HepG2 (cell line): ENCODE measurements at regions not wholly inside any gene's neighbourhood (a gene's known extent, or its start where the extent isn't known, plus 50 kb on each side); places are given as distances from the start of the nearest gene placed in this dataset.
A peak's percentile ranks its signal among the peaks of the same experiment; 100 is the strongest.

ENCODE experiments used
- ATAC-seq: fragments of 200-7000 bp; cut with Tn5 transposase; 3 replicates; pipeline ENCODE4 v1.9.1; 2020; ENCODE audit warnings: mild to moderate bottlenecking, moderate library complexity
- BruUV-seq: library from RNA; stranded (reverse); fragments of 400-500 nt; replicated peaks from 2 replicates; lab custom pipeline; 2021; lab: Mats Ljungman, UMichigan
- CTCF ChIA-PET: fragments of 300-600 bp; formaldehyde crosslinking; extraction: SDS; loops from one replicate; lab custom pipeline; 2021; ENCODE audit warnings: low total read pairs, inconsistent platforms, low intra/inter-chr PET ratio; lab: Yijun Ruan, JAX
- POLR2A ChIA-PET: fragments of 350-600 bp; sonication (Branson Sonifier 250); formaldehyde crosslinking; loops from one replicate; lab custom pipeline; 2020; ENCODE audit warnings: antibody characterized with exemption, inconsistent platforms; lab: Yijun Ruan, JAX
- DNase-seq: peaks from one replicate; pipeline ENCODE4 v3.0.0-alpha.2; 2015; ENCODE audit warnings: low spot score
- FAIRE-seq: peaks from 3 replicates; lab custom pipeline; 2011; peaks lifted over from hg19 to GRCh38; lab: Jason Lieb, UNC
- H2AFZ ChIP-seq: one replicate; pipeline ENCODE4 v1.6.1; 2011; ENCODE audit warnings: low read length, inconsistent platforms
- H3K27ac ChIP-seq: fragments of 300-600 bp; 3 replicates; pipeline ENCODE4 v1.8.0; 2011; ENCODE audit warnings: mixed run types, mild to moderate bottlenecking, mixed read lengths, low read length, inconsistent platforms; ENCODE audit not compliant: insufficient read depth; ENCODE audit errors: extremely low read length
- H3K27me3 ChIP-seq, 2 experiments: fragments of 200-600 bp in 1 of 2; 2 replicates in 1 of 2; 3 replicates in 1 of 2; pipeline versions ENCODE4 v1.6.0 to v1.8.0; 2011; ENCODE audit warnings: low read length in 2 of 2, mild to moderate bottlenecking in 2 of 2, moderate library complexity in 2 of 2, inconsistent platforms in 1 of 2; ENCODE audit not compliant: insufficient read depth in 2 of 2, control insufficient read depth in 1 of 2
- H3K36me3 ChIP-seq, 2 experiments: fragments of 200-600 bp in 1 of 2; replicated peaks in 1 of 2; 2 replicates in 1 of 2; 3 replicates in 1 of 2; pipeline versions ENCODE4 v1.5.1 to v1.8.0; 2011; ENCODE audit warnings: low read length in 2 of 2, inconsistent platforms in 1 of 2; ENCODE audit not compliant: insufficient read depth in 2 of 2, control insufficient read depth in 1 of 2
- H3K4me1 ChIP-seq: 2 replicates; pipeline ENCODE4 v1.5.1; 2012; ENCODE audit warnings: low read length, inconsistent platforms; ENCODE audit not compliant: insufficient read depth
- H3K4me2 ChIP-seq: 2 replicates; pipeline ENCODE4 v1.6.0; 2011; ENCODE audit warnings: low read depth, low read length, inconsistent platforms
- H3K4me3 ChIP-seq, 3 experiments: fragments of 200-600 bp in 1 of 3; sonication (generic), shearing (Covaris generic) in 1 of 3; replicated peaks in 1 of 3; 2 replicates each; pipeline ENCODE4 v1.5.1; 2011 to 2016; ENCODE audit warnings: low read length in 3 of 3, inconsistent platforms in 2 of 3, low read depth in 2 of 3, mild to moderate bottlenecking in 2 of 3, control low read depth in 1 of 3, mixed read lengths in 1 of 3; ENCODE audit not compliant: insufficient read depth in 1 of 3
- H3K79me2 ChIP-seq: one replicate; pipeline ENCODE4 v1.6.1; 2011; ENCODE audit warnings: low read length, inconsistent platforms; ENCODE audit not compliant: insufficient read depth
- H3K9ac ChIP-seq: 2 replicates; pipeline ENCODE4 v1.6.0; 2011; ENCODE audit warnings: mild to moderate bottlenecking, low read depth, low read length, inconsistent platforms; ENCODE audit not compliant: insufficient read depth
- H3K9me3 ChIP-seq: 2 replicates; pipeline ENCODE4 v1.5.1; 2012; ENCODE audit warnings: mild to moderate bottlenecking, low read length
- H4K20me1 ChIP-seq: 2 replicates; pipeline ENCODE4 v1.6.0; 2011; ENCODE audit warnings: inconsistent platforms, mild to moderate bottlenecking, low read length, moderate library complexity; ENCODE audit not compliant: insufficient read depth
- ATF3 ChIP-seq: sonication (generic); formaldehyde crosslinking; IDR thresholded peaks from 2 replicates; pipeline ENCODE4 v1.4.0; 2020; ENCODE audit warnings: missing genetic modification reagents
- ATF7 ChIP-seq, 2 experiments: fragments of 450-650 bp in 1 of 2; sonication (generic) in 1 of 2; formaldehyde crosslinking in 1 of 2; IDR thresholded peaks; 2 replicates each; pipeline versions ENCODE4 v1.4.0 to v1.6.1; 2016 to 2020; ENCODE audit warnings: antibody characterized with exemption in 1 of 2, mild to moderate bottlenecking in 1 of 2, missing genetic modification reagents in 1 of 2
- CAMTA2 ChIP-seq: sonication (generic); formaldehyde crosslinking; IDR thresholded peaks from 2 replicates; pipeline ENCODE4 v1.4.0; 2020; ENCODE audit warnings: mild to moderate bottlenecking, missing genetic modification reagents, borderline replicate concordance
- ETV6 ChIP-seq: sonication (generic); formaldehyde crosslinking; conservative IDR thresholded peaks from 2 replicates; pipeline ENCODE4 v1.4.0; 2020; ENCODE audit warnings: missing genetic modification reagents
- GPN1 ChIP-seq: sonication (generic); formaldehyde crosslinking; IDR thresholded peaks from 2 replicates; pipeline ENCODE4 v1.5.1; 2020; ENCODE audit warnings: missing genetic modification reagents, borderline replicate concordance
- HMG20B ChIP-seq: conservative IDR thresholded peaks from 2 replicates; pipeline ENCODE4 v1.6.1; 2016; ENCODE audit warnings: missing genetic modification reagents, missing compliant biosample characterization
- KLF16 ChIP-seq, 2 experiments: sonication (generic) in 1 of 2; formaldehyde crosslinking in 1 of 2; IDR thresholded peaks; 2 replicates each; pipeline versions ENCODE4 v1.6.1 to v1.8.0; 2016 to 2023; ENCODE audit warnings: missing genetic modification reagents in 2 of 2, missing compliant biosample characterization in 1 of 2
- PRMT3 ChIP-seq: sonication (generic); formaldehyde crosslinking; IDR thresholded peaks from 2 replicates; pipeline ENCODE4 v1.8.1; 2022; ENCODE audit warnings: low read depth, mild to moderate bottlenecking, moderate library complexity, missing genetic modification reagents, borderline replicate concordance
- ZC3H13 ChIP-seq: sonication (generic); formaldehyde crosslinking; IDR thresholded peaks from 2 replicates; pipeline ENCODE4 v1.8.1; 2023; ENCODE audit warnings: mild to moderate bottlenecking, missing genetic modification reagents, moderate library complexity
- ZFX ChIP-seq: sonication (generic); formaldehyde crosslinking; IDR thresholded peaks from 2 replicates; pipeline ENCODE4 v1.4.0; 2020; ENCODE audit warnings: mild to moderate bottlenecking, low read depth, missing genetic modification reagents, moderate library complexity
- ZNF101 ChIP-seq: sonication (generic); formaldehyde crosslinking; IDR thresholded peaks from 2 replicates; pipeline ENCODE4 v1.4.0; 2020; ENCODE audit warnings: mild to moderate bottlenecking, low read depth, missing genetic modification reagents, borderline replicate concordance
- ZNF20 ChIP-seq: sonication (generic); formaldehyde crosslinking; IDR thresholded peaks from 2 replicates; pipeline ENCODE4 v1.4.0; 2020; ENCODE audit warnings: mild to moderate bottlenecking, moderate library complexity, missing genetic modification reagents
- ZNF24 ChIP-seq: fragments of 450-650 bp; IDR thresholded peaks from 2 replicates; pipeline ENCODE4 v1.6.1; 2017; ENCODE audit warnings: antibody characterized with exemption, mild to moderate bottlenecking
- ZNF382 ChIP-seq: sonication (generic); formaldehyde crosslinking; IDR thresholded peaks from 2 replicates; pipeline ENCODE4 v1.5.0; 2020; ENCODE audit warnings: missing genetic modification reagents, mild to moderate bottlenecking, borderline replicate concordance
- ZNF562 ChIP-seq: sonication (generic); formaldehyde crosslinking; IDR thresholded peaks from 2 replicates; pipeline ENCODE4 v1.8.0; 2022; ENCODE audit warnings: missing genetic modification reagents, borderline replicate concordance
- ZNF768 ChIP-seq: sonication (generic); formaldehyde crosslinking; IDR thresholded peaks from 2 replicates; pipeline ENCODE4 v1.4.0; 2020; ENCODE audit warnings: missing genetic modification reagents
- ZNF878 ChIP-seq: sonication (generic); formaldehyde crosslinking; IDR thresholded peaks from 2 replicates; pipeline ENCODE4 v1.8.1; 2023; ENCODE audit warnings: mild to moderate bottlenecking, missing genetic modification reagents, moderate library complexity
- ZNF883 ChIP-seq: sonication (generic); formaldehyde crosslinking; IDR thresholded peaks from 2 replicates; pipeline ENCODE4 v1.5.1; 2020; ENCODE audit warnings: mild to moderate bottlenecking, missing genetic modification reagents; ENCODE audit errors: not compliant biosample characterization
- whole genome bisulfite sequencing: methylation state at CpG from one replicate; pipeline ENCODE4 v1.1.6; 2017; ENCODE audit warnings: low lambda C conversion rate; 5-methylcytosine and 5-hydroxymethylcytosine counted together
- in situ Hi-C: cut with HindIII; loops from 2 replicates; pipeline ENCODE4 v1.10.0; 2017; ENCODE audit warnings: low pct_unique_long_range_greater_than_20kb; ENCODE audit not compliant: extremely low pct_ligation_motif_present
- intact Hi-C: fragments of 100-400 bp; cut with micrococcal nuclease; formaldehyde crosslinking; loops from one replicate; pipeline ENCODE4 v1.10.0; 2022; ENCODE audit not compliant: unreplicated experiment

- no peak overlapping the region for H3K4me3 ChIP-seq
- H3K27me3 ChIP-seq = peaks cover 4 to 5% of the 10 kb centered on the region in 2 experiments; a peak in 1 of 5 replicates
- ATAC-seq (no peak), FAIRE-seq (no peak), DNase-seq (no peak)
- intact Hi-C loops (no loop called here), in situ Hi-C loops (no loop called here)
- BruUV-seq = no TSS peak
- no peaks in the 10 kb centered on the region for H3K4me1 ChIP-seq
- no peaks in the 10 kb centered on the region for H4K20me1 ChIP-seq
- H3K27ac ChIP-seq = no peak overlapping the region
- H3K4me2 ChIP-seq = no peak overlapping the region
- no peaks in the 10 kb centered on the region for H3K9me3 ChIP-seq
- H3K36me3 ChIP-seq = no peaks in the 10 kb centered on the region
- TF ChIP-seq ZNF562 = no peak
- TF ChIP-seq ZNF878 = no peak
- TF ChIP-seq ATF3 (CRISPR knock-in tag) = no peak
- TF ChIP-seq PRMT3 (CRISPR knock-in tag) = no peak
- TF ChIP-seq ZNF768 (CRISPR knock-in tag) = peak; percentile 95
- no peak for TF ChIP-seq ETV6
- no peak for TF ChIP-seq ZNF883
- TF ChIP-seq ZNF20 (CRISPR knock-in tag) = no peak
- no peak overlapping the region for H2AFZ ChIP-seq
- no peaks in the 10 kb centered on the region for H3K79me2 ChIP-seq
- 65% methylated on average over 12 of the region's 17 CpGs for WGBS
- POLR2A ChIA-PET = no interaction called here
- CTCF ChIA-PET = no interaction called here
- H3K9ac ChIP-seq = no peak overlapping the region
Measured at GRCh38 chr9:126068534-126069230, 257.9 kb upstream of the MVB12B start.

GRCh38 chr9:126069400-126069955 lies 257.2 kb upstream of the MVB12B start:
- POLR2A ChIA-PET = no interaction called here
- Histone ChIP-seq H2AFZ (no peak overlapping the region), H4K20me1 (no peaks in the 10 kb centered on the region), H3K4me1 (no peaks in the 10 kb centered on the region), H3K9ac (no peak overlapping the region), H3K4me2 (no peak overlapping the region), H3K36me3 (no peaks in the 10 kb centered on the region), H3K27ac (no peak overlapping the region), H3K79me2 (no peaks in the 10 kb centered on the region), H3K9me3 (no peaks in the 10 kb centered on the region), H3K27me3 (peaks cover 6 to 9% of the 10 kb centered on the region in 2 experiments; a peak in 2 of 5 replicates), H3K4me3 (no peak overlapping the region)
- no peak for DNase-seq
- no peak for ATAC-seq
- WGBS = 40% methylated on average over 7 of the region's 9 CpGs
- no TSS peak for BruUV-seq
- FAIRE-seq = no peak
- CTCF ChIA-PET = no interaction called here
- in situ Hi-C loops = no loop called here
- intact Hi-C loops = no loop called here
- TF ChIP-seq CAMTA2 (CRISPR knock-in tag) (no peak), ZNF382 (CRISPR knock-in tag) (no peak), GPN1 (CRISPR knock-in tag) (no peak), HMG20B (CRISPR knock-in tag) (no peak), ZNF24 (no peak), ZFX (CRISPR knock-in tag) (no peak), ZNF101 (CRISPR knock-in tag) (no peak), ZC3H13 (CRISPR knock-in tag) (no peak), KLF16 (CRISPR knock-in tag; IDR thresholded peaks at IDR 0.05) (no peak), ATF7 (IDR thresholded peaks at IDR 0.05) (no peak), ATF7 (CRISPR knock-in tag; IDR thresholded peaks at IDR 0.05) (no peak)
